Calu3 (cell line): ENCODE measurements at regions not wholly inside any gene's neighbourhood (a gene's known extent, or its start where the extent isn't known, plus 50 kb on each side); places are given as distances from the start of the nearest gene placed in this dataset.

Experiments
- BruUV-seq: library from RNA; stranded (reverse); fragments of 400-500 nt; replicated peaks from 2 replicates; lab custom pipeline; 2021; lab: Mats Ljungman, UMichigan
- CTCF ChIA-PET: fragments of 300-600 bp; sonication (Branson Sonifier 250); formaldehyde crosslinking; loops from one replicate; lab custom pipeline; 2022; ENCODE audit warnings: antibody characterized with exemption; lab: Charles Lee
- DNase-seq: peaks from one replicate; pipeline ENCODE4 v3.0.0; 2022
- H3K27ac Mint-ChIP-seq: one replicate; pipeline ENCODE4 v1.8.0; 2022; ENCODE audit warnings: mixed read lengths; ENCODE audit not compliant: unreplicated experiment
- H3K27me3 Mint-ChIP-seq: one replicate; pipeline ENCODE4 v1.8.0; 2022; ENCODE audit warnings: mixed read lengths; ENCODE audit not compliant: unreplicated experiment
- H3K36me3 Mint-ChIP-seq: one replicate; pipeline ENCODE4 v1.8.0; 2022; ENCODE audit warnings: mild to moderate bottlenecking, moderate library complexity, mixed read lengths; ENCODE audit not compliant: insufficient read depth, unreplicated experiment
- H3K4me1 Mint-ChIP-seq: one replicate; pipeline ENCODE4 v1.8.0; 2022; ENCODE audit warnings: mild to moderate bottlenecking, low read depth, mixed read lengths; ENCODE audit not compliant: unreplicated experiment
- H3K4me3 Mint-ChIP-seq: one replicate; pipeline ENCODE4 v1.8.0; 2022; ENCODE audit warnings: mild to moderate bottlenecking, low read depth, moderate library complexity, mixed read lengths; ENCODE audit not compliant: unreplicated experiment
- H3K9me3 Mint-ChIP-seq: one replicate; pipeline ENCODE4 v1.8.0; 2022; ENCODE audit warnings: low read depth, mixed read lengths; ENCODE audit not compliant: unreplicated experiment
- CTCF ChIP-seq: fragments of 200-600 bp; IDR thresholded peaks from one replicate; pipeline ENCODE4 v1.8.0; 2022; ENCODE audit warnings: antibody characterized with exemption; ENCODE audit not compliant: unreplicated experiment
- intact Hi-C: fragments of 100-400 bp; cut with micrococcal nuclease; formaldehyde crosslinking; loops from one replicate; pipeline ENCODE4 v1.10.0; 2022; ENCODE audit not compliant: unreplicated experiment

DNA sequence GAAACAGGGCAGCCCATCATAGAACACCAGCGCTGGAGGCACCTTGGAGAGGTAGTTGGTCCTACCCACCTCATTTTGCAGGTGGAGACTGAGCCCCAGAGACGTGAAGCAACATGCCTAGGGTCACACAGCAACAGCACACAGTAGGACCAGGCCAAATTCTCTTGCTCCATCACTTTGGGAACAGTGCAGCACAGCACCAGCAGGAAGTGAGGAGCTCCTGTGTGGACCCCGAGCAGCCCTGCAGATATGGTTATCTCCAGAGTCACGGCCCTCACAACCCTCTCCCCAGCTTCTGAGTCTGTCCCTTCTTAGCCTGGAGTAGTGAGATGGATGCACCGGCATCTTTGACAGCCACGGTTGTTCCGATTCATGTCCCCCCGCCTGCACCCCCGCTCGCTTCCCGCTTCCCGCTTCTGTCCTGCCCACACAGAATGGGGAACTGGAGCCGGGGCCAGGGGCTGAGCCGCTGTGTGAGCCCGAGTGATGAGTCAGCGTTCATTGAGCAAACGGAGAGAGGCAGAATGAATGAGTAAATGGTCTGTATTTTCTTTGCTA, 72.6 kb upstream of the DUSP22 start:
- H3K4me3 Mint-ChIP-seq = no peak overlapping the region
- H3K36me3 Mint-ChIP-seq = no peaks in the 10 kb centered on the region
- DNase-seq = peak; percentile 17
- no peak for TF ChIP-seq CTCF
- CTCF ChIA-PET = no interaction called here
- no peak overlapping the region for H3K27ac Mint-ChIP-seq
- peaks cover 9% of the 10 kb centered on the region for H3K4me1 Mint-ChIP-seq
- peaks cover 29% of the 10 kb centered on the region for H3K27me3 Mint-ChIP-seq
- intact Hi-C loops = loop anchor here (1.0 kb wide), 1 partner anchor 28 kb away; no protein-coding TSS in a partner anchor
- peaks cover 3% of the 10 kb centered on the region for H3K9me3 Mint-ChIP-seq
- BruUV-seq = no TSS peak

DNA sequence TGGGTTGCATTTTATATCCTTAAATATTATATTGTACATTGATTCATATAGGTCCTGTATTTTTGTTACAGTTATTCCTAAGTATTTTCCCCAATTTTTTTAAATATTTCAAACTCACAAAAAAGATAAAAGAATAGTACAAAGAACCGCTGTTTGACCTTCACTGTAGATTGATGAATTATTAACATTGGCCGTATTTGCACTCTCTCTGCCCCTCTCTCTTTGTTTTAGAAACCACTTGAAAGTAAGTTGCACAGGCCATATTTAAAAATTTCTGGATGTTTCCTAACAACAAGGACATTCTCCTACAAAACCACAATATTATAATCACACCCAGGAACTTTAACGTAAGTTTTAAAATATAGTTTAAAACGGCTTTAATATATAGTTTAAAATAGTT, 72.0 kb upstream of the DUSP22 start:
- H3K4me3 Mint-ChIP-seq = no peak overlapping the region
- TF ChIP-seq CTCF = no peak
- no TSS peak for BruUV-seq
- no peak for DNase-seq
- no peak overlapping the region for H3K27ac Mint-ChIP-seq
- peaks cover 3% of the 10 kb centered on the region for H3K9me3 Mint-ChIP-seq
- H3K27me3 Mint-ChIP-seq = peaks cover 29% of the 10 kb centered on the region
- intact Hi-C loops = no loop called here
- no peaks in the 10 kb centered on the region for H3K36me3 Mint-ChIP-seq
- CTCF ChIA-PET = no interaction called here
- H3K4me1 Mint-ChIP-seq = peaks cover 6% of the 10 kb centered on the region

DNA sequence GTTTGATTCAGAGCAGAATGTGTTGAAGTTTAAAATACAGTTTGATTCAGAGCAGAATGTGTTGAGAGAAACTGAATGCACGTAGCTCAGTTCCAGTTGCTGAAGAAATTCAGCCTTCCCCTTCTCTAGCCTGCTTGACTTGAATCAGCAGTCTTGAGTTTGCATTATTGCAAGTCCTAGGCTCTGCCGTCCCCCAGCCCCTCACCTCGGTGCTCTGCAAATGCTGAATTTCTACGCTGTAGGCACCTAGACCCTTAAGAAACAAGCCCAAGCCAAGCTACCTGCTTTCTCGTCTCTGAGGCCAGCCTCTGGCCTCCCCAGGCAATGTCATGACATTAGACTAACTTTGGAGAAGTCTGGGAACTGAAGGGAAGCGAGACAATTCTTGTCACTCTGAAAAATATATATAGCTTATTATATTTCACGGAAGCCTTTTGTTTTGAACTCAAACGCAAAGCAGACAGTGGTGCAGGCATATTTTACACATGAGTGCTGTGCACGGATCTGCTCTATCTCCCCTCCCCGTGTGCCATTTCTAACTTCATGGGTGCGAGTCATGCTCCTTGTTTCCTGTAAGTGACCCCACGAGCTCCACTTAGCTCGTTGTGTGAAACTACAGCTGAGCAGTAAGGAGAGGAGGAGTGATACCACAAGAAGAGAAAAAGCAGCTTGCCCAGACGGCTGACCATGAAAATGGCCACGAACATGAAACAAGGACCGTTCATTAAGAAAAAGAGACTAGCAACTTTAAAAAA, 71.4 kb upstream of the DUSP22 start:
- Mint-ChIP-seq H3K4me3 (no peak overlapping the region), H3K27ac (no peak overlapping the region), H3K4me1 (peaks cover under 1% of the 10 kb centered on the region), H3K9me3 (peaks cover 3% of the 10 kb centered on the region), H3K36me3 (no peaks in the 10 kb centered on the region), H3K27me3 (peaks cover 29% of the 10 kb centered on the region)
- no TSS peak for BruUV-seq
- TF ChIP-seq CTCF = no peak
- intact Hi-C loops = no loop called here
- DNase-seq = no peak
- CTCF ChIA-PET = interaction anchor here (0.9 kb wide), 1 partner anchor 113 kb away, joined by 3 read pairs; no protein-coding TSS in a partner anchor

GRCh38 chr6:221531-222349, 70.5 kb upstream of the DUSP22 start:
- DNase-seq = no peak
- Mint-ChIP-seq H3K36me3 (no peaks in the 10 kb centered on the region), H3K27me3 (peaks cover 29% of the 10 kb centered on the region), H3K9me3 (peaks cover 3% of the 10 kb centered on the region), H3K27ac (no peak overlapping the region), H3K4me3 (no peak overlapping the region), H3K4me1 (no peaks in the 10 kb centered on the region)
- no peak for TF ChIP-seq CTCF
- no TSS peak for BruUV-seq
- CTCF ChIA-PET = interaction anchor here (0.9 kb wide), 1 partner anchor 112 kb away, joined by 3 read pairs; no protein-coding TSS in a partner anchor
- intact Hi-C loops = no loop called here
